Endothelial cell of umbilical vein (primary cell): ENCODE measurements at regions not wholly inside any gene's neighbourhood (a gene's known extent, or its start where the extent isn't known, plus 50 kb on each side); places are given as distances from the start of the nearest gene placed in this dataset.

Experiments used
- BruUV-seq: library from RNA; stranded (reverse); fragments of 400-500 nt; replicated peaks from 2 replicates; lab custom pipeline; 2021; lab: Mats Ljungman, UMichigan
- CTCF ChIA-PET: fragments of 300-600, 350-600 bp; sonication (Branson Sonifier 250); formaldehyde crosslinking; loops from one replicate; lab custom pipeline; 2021; ENCODE audit warnings: antibody characterized with exemption, inconsistent platforms; lab: Charles Lee
- POLR2A ChIA-PET: fragments of 300-600, 350-600 bp; sonication (Branson Sonifier 250); formaldehyde crosslinking; loops from one replicate; lab custom pipeline; 2021; ENCODE audit warnings: antibody characterized with exemption, inconsistent platforms; lab: Charles Lee
- DNase-seq: peaks from one replicate; pipeline ENCODE4 v3.0.0-alpha.2; 2011; ENCODE audit warnings: low read depth, low spot score
- FAIRE-seq: peaks from 2 replicates; lab custom pipeline; 2011; peaks lifted over from hg19 to GRCh38; lab: Jason Lieb, UNC
- H2AFZ ChIP-seq: 2 replicates; pipeline ENCODE4 v1.6.0; 2012; ENCODE audit warnings: low read depth, low read length, control low read depth, inconsistent platforms
- H3K27ac ChIP-seq: 2 replicates; pipeline ENCODE4 v1.5.1; 2011; ENCODE audit warnings: low read depth, mild to moderate bottlenecking, control low read depth, low read length, moderate library complexity; ENCODE audit not compliant: insufficient read depth
- H3K27me3 ChIP-seq, 2 experiments: 2 replicates each; pipeline versions ENCODE4 v1.6.0 to v1.6.1; 2011; ENCODE audit warnings: low read length in 2 of 2, mixed read lengths in 1 of 2; ENCODE audit not compliant: control insufficient read depth in 2 of 2, insufficient read depth in 2 of 2
- H3K36me3 ChIP-seq, 2 experiments: 2 replicates in 1 of 2; 3 replicates in 1 of 2; pipeline ENCODE4 v1.5.1; 2011; ENCODE audit warnings: low read length in 2 of 2, mild to moderate bottlenecking in 1 of 2, moderate library complexity in 1 of 2; ENCODE audit not compliant: control insufficient read depth in 2 of 2, insufficient read depth in 2 of 2; ENCODE audit errors: extremely low read depth in 1 of 2
- H3K4me1 ChIP-seq: 3 replicates; pipeline ENCODE4 v1.5.1; 2011; ENCODE audit warnings: mild to moderate bottlenecking, low read length; ENCODE audit not compliant: control insufficient read depth, insufficient read depth; ENCODE audit errors: extremely low read depth
- H3K4me2 ChIP-seq: 2 replicates; pipeline ENCODE4 v1.6.1; 2011; ENCODE audit warnings: low read length, control low read depth, mixed read lengths; ENCODE audit not compliant: insufficient read depth
- H3K4me3 ChIP-seq, 3 experiments: fragments of 200-600 bp in 1 of 3; sonication (generic), shearing (Covaris generic) in 1 of 3; replicated peaks in 1 of 3; 2 replicates each; pipeline ENCODE4 v1.5.1; 2011 to 2016; ENCODE audit warnings: control low read depth in 3 of 3, low read length in 3 of 3, mild to moderate bottlenecking in 2 of 3, inconsistent platforms in 1 of 3, low read depth in 1 of 3, moderate library complexity in 1 of 3; ENCODE audit not compliant: insufficient read depth in 1 of 3
- H3K79me2 ChIP-seq: 2 replicates; pipeline ENCODE4 v1.6.0; 2012; ENCODE audit warnings: low read length, inconsistent platforms; ENCODE audit not compliant: control insufficient read depth, insufficient read depth
- H3K9ac ChIP-seq: replicated peaks from 2 replicates; pipeline ENCODE3; 2011; ENCODE audit warnings: low read length, control low read depth; ENCODE audit not compliant: insufficient read depth; ENCODE audit errors: extremely low read depth
- H3K9me1 ChIP-seq: replicated peaks from 3 replicates; pipeline ENCODE4 v1.6.0; 2011; ENCODE audit warnings: mild to moderate bottlenecking, low read length; ENCODE audit not compliant: control insufficient read depth, insufficient read depth; ENCODE audit errors: extremely low read depth
- H3K9me3 ChIP-seq: replicated peaks from 2 replicates; pipeline ENCODE4 v1.5.1; 2012; ENCODE audit warnings: low read length, inconsistent platforms; ENCODE audit not compliant: control insufficient read depth, insufficient read depth
- H4K20me1 ChIP-seq: replicated peaks from 2 replicates; pipeline ENCODE3; 2011; ENCODE audit warnings: mild to moderate bottlenecking, low read length; ENCODE audit not compliant: control insufficient read depth, insufficient read depth; ENCODE audit errors: extremely low read depth
- CTCF ChIP-seq, 2 donors: IDR thresholded peaks; 1 replicate in 1 of 2; 2 replicates in 1 of 2; pipeline ENCODE4 v1.5.1; 2011; ENCODE audit warnings: low read length in 2 of 2, mild to moderate bottlenecking in 2 of 2, moderate library complexity in 2 of 2, control low read depth in 1 of 2, inconsistent platforms in 1 of 2, low read depth in 1 of 2; ENCODE audit not compliant: insufficient read depth in 1 of 2; ENCODE audit errors: extremely low read depth in 1 of 2
- EZH2 ChIP-seq: IDR thresholded peaks from 2 replicates; pipeline ENCODE4 v1.6.1; 2012; ENCODE audit warnings: borderline replicate concordance, low read depth, mild to moderate bottlenecking, moderate library complexity, low read length, inconsistent platforms; ENCODE audit not compliant: severe bottlenecking
- FOS ChIP-seq: IDR thresholded peaks from 2 replicates; pipeline ENCODE4 v1.6.1; 2011; ENCODE audit warnings: mild to moderate bottlenecking, low read length, moderate library complexity, borderline replicate concordance; ENCODE audit not compliant: insufficient read depth
- GATA2 ChIP-seq: IDR thresholded peaks from 2 replicates; pipeline ENCODE4 v1.7.0; 2011; ENCODE audit warnings: low read depth, mild to moderate bottlenecking, moderate library complexity, mixed read lengths, low read length; ENCODE audit not compliant: insufficient read length, insufficient read depth
- JUN ChIP-seq: IDR thresholded peaks from 2 replicates; pipeline ENCODE4 v1.6.1; 2011; ENCODE audit warnings: borderline replicate concordance, low read depth; ENCODE audit not compliant: insufficient read length, insufficient read depth
- MAX ChIP-seq: IDR thresholded peaks from 2 replicates; pipeline ENCODE4 v1.6.1; 2011; ENCODE audit not compliant: insufficient read depth, insufficient read length
- MYC ChIP-seq: IDR thresholded peaks from one replicate; pipeline ENCODE4 v1.6.1; 2011; ENCODE audit warnings: mild to moderate bottlenecking, low read depth, low read length
- POLR2A ChIP-seq: IDR thresholded peaks from 2 replicates; pipeline ENCODE4 v1.6.1; 2012; ENCODE audit warnings: low read depth, mild to moderate bottlenecking, control low read depth, low read length
- POLR2AphosphoS5 ChIP-seq: IDR thresholded peaks from 2 replicates; pipeline ENCODE4 v1.6.1; 2012; ENCODE audit warnings: low read depth, mild to moderate bottlenecking, control low read depth, low read length, moderate library complexity; ENCODE audit not compliant: insufficient read depth
- dilution Hi-C: fragments of 300-500 bp; cut with MboI; formaldehyde crosslinking; loops from one replicate; pipeline ENCODE4 v1.15.0; 2019; ENCODE audit warnings: low sequenced_read_pairs; ENCODE audit not compliant: extremely low pct_ligation_motif_present
- intact Hi-C: fragments of 100-400 bp; cut with micrococcal nuclease; formaldehyde crosslinking; loops from one replicate; pipeline ENCODE4 v1.10.0; 2022

GRCh38 chr13:50761406-50761805 is 82.1 kb downstream of the DLEU7 start:
- Histone ChIP-seq H3K36me3 (no peaks in the 10 kb centered on the region), H3K9ac (no peak overlapping the region), H3K4me3 (no peak overlapping the region), H3K9me1 (no peaks in the 10 kb centered on the region), H3K9me3 (no peaks in the 10 kb centered on the region), H3K4me1 (no peaks in the 10 kb centered on the region), H3K27me3 (peaks cover 8 to 15% of the 10 kb centered on the region in 2 experiments), H3K4me2 (no peak overlapping the region), H3K27ac (no peak overlapping the region), H4K20me1 (no peaks in the 10 kb centered on the region), H3K79me2 (no peaks in the 10 kb centered on the region), H2AFZ (no peak overlapping the region)
- ChIA-PET POLR2A (no interaction called here), CTCF (no interaction called here)
- no peak for TF ChIP-seq EZH2
- TF ChIP-seq POLR2AphosphoS5, result no peak
- TF ChIP-seq FOS, result no peak
- TF ChIP-seq JUN, result no peak
- no peak for TF ChIP-seq MYC
- TF ChIP-seq CTCF (IDR thresholded peaks at IDR 0.05; ENCODE audit: extremely low read depth in 1 of 2, insufficient read depth in 1 of 2, low read depth in 1 of 2, low read length in 2 of 2), result no peak
- no peak for TF ChIP-seq GATA2
- no peak for TF ChIP-seq POLR2A
- no peak for TF ChIP-seq MAX
- DNase-seq (no peak), FAIRE-seq (no peak)
- BruUV-seq, result no TSS peak
- intact Hi-C loops (no loop called here), dilution Hi-C loops (no loop called here)
